DMS79 treated with DMSO at 0.1 percent for 48 hours (cell line): ENCODE measurements at regions not wholly inside any gene's neighbourhood (a gene's known extent, or its start where the extent isn't known, plus 50 kb on each side); places are given as distances from the start of the nearest gene placed in this dataset.

Source experiments
- DNase-seq: peaks from one replicate; lab custom pipeline; 2025; lab: John Stamatoyannopoulos, UW

GRCh38 chrY:8393246-8393645, 944.0 kb upstream of the TSPY4 start:
- DNase-seq = no peak

- no peak for DNase-seq
These were observed 914.4 kb upstream of the TSPY4 start for GRCh38 chrY:8422906-8423305.

- DNase-seq = no peak
These were observed 910.8 kb upstream of the TSPY4 start for GRCh38 chrY:8426433-8426832.

DNA sequence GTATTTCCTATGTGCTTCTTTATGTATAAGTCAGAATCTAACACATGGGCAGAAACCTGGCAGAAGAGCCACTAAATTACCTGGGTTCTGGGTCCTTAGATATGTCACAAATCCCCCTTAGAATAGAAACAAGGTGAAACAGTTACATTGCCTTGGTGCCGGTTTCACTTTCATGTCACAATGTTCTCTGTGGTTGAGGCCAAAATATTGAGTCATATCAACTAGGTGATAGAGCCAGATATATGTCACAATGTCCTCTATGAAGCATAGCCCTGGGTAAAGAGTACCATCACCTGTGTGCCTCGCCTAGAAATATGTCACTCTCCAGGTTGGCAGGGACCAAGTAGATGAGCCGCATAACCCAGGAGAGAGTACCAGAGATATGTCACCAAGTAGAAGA, 899.8 kb upstream of the TSPY4 start:
- DNase-seq = no peak

DNA sequence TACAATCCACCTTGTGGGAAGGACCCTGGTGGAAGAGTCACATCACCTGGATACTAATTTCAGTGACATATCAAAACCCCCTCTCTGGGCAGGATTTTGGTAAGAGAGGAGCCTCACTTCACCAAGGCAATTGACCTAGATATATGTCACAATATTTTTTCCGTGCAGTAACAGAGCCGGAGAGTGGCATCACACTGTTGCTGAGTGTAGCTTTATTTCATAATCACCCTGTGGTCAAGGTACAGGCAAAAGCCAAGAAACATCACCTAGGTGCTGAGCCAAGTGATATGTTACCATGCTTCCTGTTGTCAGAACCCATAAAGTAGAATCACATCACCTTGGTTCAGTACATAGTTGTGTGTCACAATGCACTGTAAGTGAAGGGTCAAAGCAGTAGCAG, 895.2 kb upstream of the TSPY4 start:
- DNase-seq = no peak

DNA sequence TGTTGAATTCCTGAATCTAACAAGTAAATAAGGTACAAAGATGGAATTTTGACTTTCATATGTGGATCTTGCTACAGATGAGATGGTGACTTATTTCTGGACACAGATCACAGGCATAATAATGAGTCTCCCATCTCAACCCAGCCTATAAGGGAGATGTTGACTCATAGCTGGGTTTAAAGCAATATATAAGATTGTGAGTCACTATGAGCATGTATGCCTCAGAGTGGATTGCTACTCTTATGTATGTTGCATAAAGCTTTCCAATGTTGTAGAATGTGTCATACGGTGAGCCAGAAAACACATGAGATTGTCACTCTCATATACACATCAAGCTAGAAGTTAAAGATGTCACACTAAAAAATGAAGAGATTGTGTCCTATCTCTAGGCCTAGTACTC, 884.3 kb upstream of the TSPY4 start:
- DNase-seq = no peak

DNA sequence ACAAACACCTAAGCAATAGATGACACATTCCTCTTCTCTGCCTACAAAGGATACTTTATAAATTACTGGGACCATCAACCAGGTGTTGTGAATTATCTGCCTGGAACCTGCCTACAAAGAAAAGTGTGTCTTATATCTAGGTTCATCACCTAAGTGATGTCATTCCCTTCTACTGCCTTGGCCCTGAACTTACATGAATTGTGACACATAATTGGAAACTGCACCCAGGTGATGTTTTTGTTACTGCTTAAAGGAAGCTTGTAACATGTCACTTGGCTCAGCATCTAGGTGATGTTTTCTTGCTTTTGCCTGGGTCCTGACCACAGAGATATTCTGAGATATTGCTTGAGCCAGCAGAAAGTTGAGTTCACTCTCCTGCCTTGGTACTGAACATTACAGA, 870.5 kb upstream of the TSPY4 start:
- no peak for DNase-seq

DNA sequence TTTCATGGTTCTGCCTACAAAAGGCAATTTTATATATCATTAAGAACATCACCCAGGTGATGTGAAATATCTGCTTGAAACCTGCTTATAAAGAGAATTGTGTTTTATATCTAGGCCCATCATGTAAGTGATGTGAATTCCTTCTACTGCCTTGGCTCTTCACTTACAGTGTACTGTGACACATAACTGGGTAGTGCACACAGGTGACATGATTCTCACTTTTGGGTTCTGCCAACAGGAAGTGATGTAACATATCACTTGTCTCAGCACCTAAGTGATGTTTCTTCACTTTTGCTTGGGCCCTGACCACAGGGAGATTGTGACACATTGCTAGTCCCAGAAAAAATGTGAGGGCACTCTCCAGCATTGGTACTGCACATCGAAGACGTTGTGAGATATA, 867.0 kb upstream of the TSPY4 start:
- no peak for DNase-seq

DNA sequence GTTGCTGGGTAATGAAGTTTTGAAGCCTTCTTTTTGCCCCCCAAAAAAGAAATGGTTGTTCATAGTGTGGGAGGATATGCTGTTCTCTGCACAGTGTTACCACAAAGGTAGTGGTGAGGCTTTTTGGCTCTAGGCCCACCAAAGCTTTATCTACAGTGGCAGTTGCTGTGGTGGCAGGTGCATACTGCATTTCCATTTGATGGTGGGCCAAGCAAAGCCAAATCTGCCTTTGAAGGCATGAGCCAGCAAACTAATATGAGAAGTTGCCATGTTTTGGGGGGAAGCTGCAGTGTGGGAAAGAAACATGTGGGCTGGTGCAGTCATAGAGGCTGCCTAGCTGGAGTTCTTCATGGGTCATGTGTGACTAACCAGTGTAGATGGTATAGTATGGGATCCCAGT, 858.1 kb upstream of the TSPY4 start:
- DNase-seq = no peak

DNA sequence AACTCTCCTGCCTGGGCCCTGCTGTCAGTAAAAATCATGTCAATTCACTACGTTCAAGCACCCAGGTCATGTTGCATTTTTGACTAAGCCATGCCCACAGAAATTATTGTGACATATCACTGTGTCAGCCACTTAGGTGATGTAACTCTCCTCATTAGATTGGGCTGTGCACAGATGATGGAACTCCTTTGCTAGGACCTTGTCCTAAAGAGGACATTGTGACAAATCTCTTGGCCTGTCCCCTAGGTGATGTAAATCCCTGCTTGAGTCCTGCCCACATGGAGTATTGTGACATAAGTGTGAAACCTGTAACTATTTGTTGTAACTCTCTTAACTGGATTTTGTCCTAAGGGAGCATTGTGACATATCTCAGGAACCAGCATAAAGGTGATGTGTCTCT, 848.3 kb upstream of the TSPY4 start:
- DNase-seq = no peak

- DNase-seq = no peak
These were observed 847.2 kb upstream of the TSPY4 start for GRCh38 chrY:8489880-8490630.

GRCh38 chrY:8494396-8494795, 842.9 kb upstream of the TSPY4 start:
- DNase-seq = no peak

- no peak for DNase-seq
These were observed 842.0 kb upstream of the TSPY4 start for GRCh38 chrY:8495243-8495642.

DNA sequence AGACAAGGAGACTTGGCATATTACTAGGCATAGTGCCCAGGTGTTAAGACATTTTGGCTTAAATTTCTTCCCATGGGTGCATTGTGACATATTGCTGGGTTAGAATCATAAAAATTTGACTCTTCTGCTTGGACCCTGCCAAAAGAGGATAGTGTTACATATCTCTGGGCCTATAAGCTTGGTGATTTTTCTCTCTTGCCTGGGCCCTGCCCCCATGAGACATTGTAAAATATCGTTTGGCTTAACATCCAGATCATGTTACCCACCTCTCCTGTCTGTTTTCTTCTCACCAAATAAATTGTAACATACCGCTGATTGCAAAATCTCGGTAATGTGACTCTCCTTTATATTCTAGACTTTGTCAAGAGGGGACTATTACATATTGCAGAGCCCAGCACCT, 836.4 kb upstream of the TSPY4 start:
- DNase-seq = no peak

- no peak for DNase-seq
These were observed 803.8 kb upstream of the TSPY4 start for GRCh38 chrY:8533468-8533867.

DNA sequence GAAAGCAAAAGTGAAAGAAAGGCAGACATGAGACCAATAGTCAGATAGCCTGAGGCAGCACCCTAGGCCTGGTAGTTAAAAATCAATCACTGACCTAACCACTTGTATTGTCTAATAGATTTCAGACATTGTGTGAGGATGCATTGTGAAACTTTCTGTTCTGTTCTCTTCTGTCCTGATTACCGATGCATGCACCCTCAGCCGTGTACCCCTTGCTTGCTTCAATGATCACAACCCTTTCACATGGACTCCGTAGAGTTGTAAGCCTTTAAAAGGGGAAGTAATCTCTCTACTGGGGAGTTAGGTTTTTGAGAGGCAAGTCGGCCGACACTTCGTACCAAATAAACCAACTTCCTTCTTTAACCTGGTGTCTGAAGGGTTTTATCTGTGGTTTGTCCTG, 801.6 kb upstream of the TSPY4 start:
- DNase-seq = no peak

- DNase-seq = no peak
These were observed 801.0 kb upstream of the TSPY4 start for GRCh38 chrY:8536277-8536676.

GRCh38 chrY:8541306-8541705, 796.0 kb upstream of the TSPY4 start:
- no peak for DNase-seq

GRCh38 chrY:8544715-8545114, 792.5 kb upstream of the TSPY4 start:
- no peak for DNase-seq

DNA sequence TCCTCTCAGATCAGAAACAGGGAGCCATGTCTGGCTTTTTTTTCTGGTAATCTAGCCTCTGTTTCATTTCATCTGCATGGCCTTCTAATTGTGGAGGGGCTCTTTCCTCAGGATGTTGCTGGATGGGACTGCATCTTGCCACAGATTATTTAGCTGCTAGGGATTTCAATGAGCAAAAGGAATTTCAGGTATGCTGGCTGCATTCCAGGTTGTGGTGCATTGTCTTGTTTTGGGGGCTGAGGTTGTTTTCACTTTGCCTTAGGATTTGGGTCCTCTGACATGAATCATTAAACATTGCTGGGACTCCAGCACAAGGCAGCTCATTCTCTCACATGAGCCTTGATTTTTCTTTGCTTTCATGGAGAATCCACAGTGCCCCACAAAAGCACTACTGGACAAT, 789.3 kb upstream of the TSPY4 start:
- no peak for DNase-seq

DNA sequence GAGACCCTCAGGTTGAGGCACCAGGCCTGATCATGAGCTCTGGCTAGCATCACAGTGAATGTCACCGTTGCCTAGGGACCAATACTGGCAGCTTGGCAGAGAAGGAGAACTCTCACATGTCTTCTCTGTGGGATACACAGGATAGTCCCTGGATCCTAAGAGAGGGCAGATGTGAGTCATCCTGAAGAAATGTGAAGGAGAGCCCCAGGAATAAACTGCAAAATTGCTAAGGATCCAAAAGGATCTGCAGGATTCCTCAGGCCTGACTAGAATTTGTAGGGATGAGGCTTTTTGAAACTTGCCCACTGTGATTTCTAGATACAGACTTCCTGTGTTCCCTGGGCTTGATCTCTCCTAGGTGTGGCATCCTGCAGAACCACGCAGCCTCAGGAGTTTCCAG, 785.9 kb upstream of the TSPY4 start:
- no peak for DNase-seq

- no peak for DNase-seq
These were observed 785.0 kb upstream of the TSPY4 start for GRCh38 chrY:8552168-8552805.

- no peak for DNase-seq
These were observed 783.6 kb upstream of the TSPY4 start for GRCh38 chrY:8553614-8554013.

GRCh38 chrY:8561385-8561784, 775.9 kb upstream of the TSPY4 start:
- no peak for DNase-seq
